PFSK-1 (cell line): ENCODE measurements at regions not wholly inside any gene's neighbourhood (a gene's known extent, or its start where the extent isn't known, plus 50 kb on each side); places are given as distances from the start of the nearest gene placed in this dataset.

Experiments used
- FOXP2 ChIP-seq: optimal IDR thresholded peaks from 2 replicates; pipeline ENCODE3; 2011; ENCODE audit warnings: borderline replicate concordance, control low read depth, inconsistent platforms; ENCODE audit not compliant: insufficient read depth; ENCODE audit errors: extremely low read length, extremely low read depth
- POLR2AphosphoS5 ChIP-seq: IDR thresholded peaks from 2 replicates; pipeline ENCODE4 v1.6.1; 2012; ENCODE audit warnings: low read depth, mild to moderate bottlenecking, control low read depth, low read length, moderate library complexity
- REST ChIP-seq, 2 experiments: IDR thresholded peaks; 2 replicates each; pipeline versions ENCODE4 v1.6.1 to v1.8.0; 2011 to 2012; ENCODE audit warnings: low read depth in 2 of 2, low read length in 2 of 2, control low read depth in 1 of 2, inconsistent platforms in 1 of 2, mild to moderate bottlenecking in 1 of 2, moderate library complexity in 1 of 2; ENCODE audit not compliant: insufficient read depth in 1 of 2
- SIN3A ChIP-seq: IDR thresholded peaks from 2 replicates; pipeline ENCODE4 v1.6.1; 2012; ENCODE audit warnings: mild to moderate bottlenecking, low read length, moderate library complexity, borderline replicate concordance; ENCODE audit not compliant: insufficient read depth
- TAF1 ChIP-seq: IDR thresholded peaks from 2 replicates; pipeline ENCODE4 v1.6.1; 2012; ENCODE audit warnings: low read length, control low read depth, borderline replicate concordance; ENCODE audit not compliant: insufficient read depth

- TF ChIP-seq SIN3A = no peak
- no peak for TF ChIP-seq POLR2AphosphoS5
- no peak for TF ChIP-seq REST (IDR thresholded peaks at IDR 0.05; ENCODE audit: insufficient read depth in 1 of 2, low read depth in 2 of 2, low read length in 2 of 2)
- TF ChIP-seq TAF1 = no peak
- no peak for TF ChIP-seq FOXP2
Observed at GRCh38 chr3:18730491-18730890, 305.4 kb upstream of the SATB1 start.

- no peak for TF ChIP-seq TAF1
- no peak for TF ChIP-seq REST (IDR thresholded peaks at IDR 0.05; ENCODE audit: insufficient read depth in 1 of 2, low read depth in 2 of 2, low read length in 2 of 2)
Observed at GRCh38 chr3:18729671-18730070, 304.5 kb upstream of the SATB1 start.

GRCh38 chr3:18725668-18726407 is 300.7 kb upstream of the SATB1 start:
- TF ChIP-seq POLR2AphosphoS5 = no peak
- no peak for TF ChIP-seq SIN3A
- TF ChIP-seq REST (IDR thresholded peaks at IDR 0.05; ENCODE audit: insufficient read depth in 1 of 2, low read depth in 2 of 2, low read length in 2 of 2) = no peak
- no peak for TF ChIP-seq TAF1
- no peak for TF ChIP-seq FOXP2

GRCh38 chr3:18724456-18724855 is 299.3 kb upstream of the SATB1 start:
- TF ChIP-seq SIN3A (no peak), POLR2AphosphoS5 (no peak), FOXP2 (no peak), TAF1 (no peak), REST (IDR thresholded peaks at IDR 0.05; ENCODE audit: insufficient read depth in 1 of 2, low read depth in 2 of 2, low read length in 2 of 2) (no peak)

GRCh38 chr3:18723206-18723810 is 298.2 kb upstream of the SATB1 start:
- TF ChIP-seq SIN3A (no peak), TAF1 (no peak), FOXP2 (no peak), POLR2AphosphoS5 (no peak), REST (IDR thresholded peaks at IDR 0.05; ENCODE audit: insufficient read depth in 1 of 2, low read depth in 2 of 2, low read length in 2 of 2) (no peak)
